ENCODE measurements at regions not wholly inside any gene's neighbourhood (a gene's known extent, or its start where the extent isn't known, plus 50 kb on each side); places are given as distances from the start of the nearest gene placed in this dataset.
A peak's percentile ranks its signal among the peaks of the same experiment; 100 is the strongest.
"Not testable (repeated sequence)": the region's sequence is repeated elsewhere in the genome, so short reads cannot be mapped to it uniquely, and the experiment has no call there.

GRCh38 chr2:90011101-90011443 is 1319.6 kb downstream of the RPIA start:
- not testable (repeated sequence) for H3K4me3 Mint-ChIP-seq; H3K27ac Mint-ChIP-seq (ENCODE audit: unreplicated experiment); DNase-seq (ENCODE audit: low read depth, low spot score); H3K36me3 Mint-ChIP-seq (ENCODE audit: low read depth); H3K9me3 Mint-ChIP-seq; H3K4me1 Mint-ChIP-seq; H3K27me3 Mint-ChIP-seq (ENCODE audit: low read depth)

GRCh38 chr2:90019908-90020307 is 1328.4 kb downstream of the RPIA start:
- H3K27ac Mint-ChIP-seq (ENCODE audit: unreplicated experiment); DNase-seq (ENCODE audit: low read depth, low spot score); H3K9me3 Mint-ChIP-seq; H3K4me1 Mint-ChIP-seq; H3K4me3 Mint-ChIP-seq; H3K27me3 Mint-ChIP-seq (ENCODE audit: low read depth); H3K36me3 Mint-ChIP-seq (ENCODE audit: low read depth): not testable (repeated sequence)

DNA sequence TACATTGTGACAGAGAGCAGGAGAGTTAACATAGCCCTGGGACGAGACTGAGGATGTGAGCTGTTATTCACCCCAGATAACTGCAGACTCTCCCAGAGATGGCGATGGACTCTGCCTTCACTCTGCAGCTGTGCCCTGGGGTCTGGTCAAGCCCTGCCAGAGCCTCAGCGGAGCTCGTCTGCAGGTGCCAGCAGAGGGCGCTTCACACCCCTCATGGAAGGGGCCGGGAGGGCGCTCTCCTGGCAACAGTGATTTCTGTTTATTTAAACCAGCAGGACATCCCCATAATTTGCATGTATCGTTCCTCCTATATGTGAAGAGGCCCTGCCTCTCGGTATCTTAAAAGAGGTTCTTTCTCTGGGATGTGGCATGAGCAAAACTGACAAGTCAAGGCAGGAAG is 1329.8 kb downstream of the RPIA start:
- H3K4me1 Mint-ChIP-seq; DNase-seq (ENCODE audit: low read depth, low spot score); H3K4me3 Mint-ChIP-seq; H3K36me3 Mint-ChIP-seq (ENCODE audit: low read depth); H3K9me3 Mint-ChIP-seq; H3K27ac Mint-ChIP-seq (ENCODE audit: unreplicated experiment); H3K27me3 Mint-ChIP-seq (ENCODE audit: low read depth): not testable (repeated sequence)

DNA sequence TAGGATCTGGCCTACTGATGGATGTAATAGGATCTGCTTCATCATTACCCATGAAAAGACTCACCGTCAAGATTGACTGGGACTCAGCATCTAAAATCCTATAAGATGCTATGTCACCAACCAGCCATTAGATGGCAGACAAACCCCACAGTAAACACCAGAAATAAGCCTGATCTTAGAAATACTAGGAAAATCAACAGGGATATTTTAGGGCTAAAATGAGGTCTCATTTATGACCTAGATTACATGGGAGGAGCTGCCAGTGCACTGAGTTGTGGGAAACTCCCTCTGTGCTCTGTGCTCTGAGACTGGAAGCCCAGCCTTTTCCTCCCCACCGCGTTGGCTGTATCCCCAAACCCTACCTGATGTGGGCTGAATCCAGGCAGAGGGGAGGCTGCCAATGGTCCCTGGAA is 1335.8 kb downstream of the RPIA start:
- H3K9me3 Mint-ChIP-seq; H3K4me1 Mint-ChIP-seq; H3K27ac Mint-ChIP-seq (ENCODE audit: unreplicated experiment); H3K4me3 Mint-ChIP-seq; H3K36me3 Mint-ChIP-seq (ENCODE audit: low read depth); DNase-seq (ENCODE audit: low read depth, low spot score); H3K27me3 Mint-ChIP-seq (ENCODE audit: low read depth): not testable (repeated sequence)
- TF ChIP-seq, protein P1, sequence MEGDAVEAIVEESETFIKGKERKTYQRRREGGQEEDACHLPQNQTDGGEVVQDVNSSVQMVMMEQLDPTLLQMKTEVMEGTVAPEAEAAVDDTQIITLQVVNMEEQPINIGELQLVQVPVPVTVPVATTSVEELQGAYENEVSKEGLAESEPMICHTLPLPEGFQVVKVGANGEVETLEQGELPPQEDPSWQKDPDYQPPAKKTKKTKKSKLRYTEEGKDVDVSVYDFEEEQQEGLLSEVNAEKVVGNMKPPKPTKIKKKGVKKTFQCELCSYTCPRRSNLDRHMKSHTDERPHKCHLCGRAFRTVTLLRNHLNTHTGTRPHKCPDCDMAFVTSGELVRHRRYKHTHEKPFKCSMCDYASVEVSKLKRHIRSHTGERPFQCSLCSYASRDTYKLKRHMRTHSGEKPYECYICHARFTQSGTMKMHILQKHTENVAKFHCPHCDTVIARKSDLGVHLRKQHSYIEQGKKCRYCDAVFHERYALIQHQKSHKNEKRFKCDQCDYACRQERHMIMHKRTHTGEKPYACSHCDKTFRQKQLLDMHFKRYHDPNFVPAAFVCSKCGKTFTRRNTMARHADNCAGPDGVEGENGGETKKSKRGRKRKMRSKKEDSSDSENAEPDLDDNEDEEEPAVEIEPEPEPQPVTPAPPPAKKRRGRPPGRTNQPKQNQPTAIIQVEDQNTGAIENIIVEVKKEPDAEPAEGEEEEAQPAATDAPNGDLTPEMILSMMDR (conservative IDR thresholded peaks at IDR 0.05) = peak; percentile 46

DNA sequence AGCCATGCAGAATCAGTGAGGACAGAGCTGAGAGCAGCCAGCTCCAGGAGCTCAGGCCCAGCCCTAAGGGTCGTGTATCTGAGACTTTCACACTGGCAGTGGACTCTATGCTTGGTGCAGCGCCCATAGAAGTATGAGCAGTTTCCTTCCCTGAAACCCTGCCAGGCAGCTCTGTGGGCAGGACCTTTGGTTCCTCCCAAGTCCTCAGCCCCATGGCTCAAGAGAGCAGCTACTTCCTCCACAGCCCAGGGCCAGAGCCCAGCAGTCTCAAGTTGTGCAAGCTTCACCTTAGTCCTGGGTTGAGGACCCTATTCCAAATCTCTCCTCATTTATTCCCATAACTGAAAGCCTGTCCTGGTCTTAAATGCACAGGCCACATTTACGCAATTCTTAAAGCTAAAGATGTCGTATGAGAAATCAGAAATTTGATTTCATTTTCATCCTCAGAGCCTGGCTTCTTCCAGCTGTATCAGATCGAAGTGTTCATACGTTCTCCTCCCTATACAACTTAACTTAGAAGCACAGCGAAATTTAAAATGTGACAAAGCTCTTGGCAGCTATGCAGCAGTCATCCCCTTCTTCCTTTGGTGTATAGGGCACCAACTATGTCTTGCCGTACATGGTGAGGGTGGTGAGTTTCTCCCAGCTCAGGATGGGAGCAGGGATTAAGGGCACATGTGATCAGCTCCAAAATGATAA is 1337.1 kb downstream of the RPIA start:
- H3K36me3 Mint-ChIP-seq (ENCODE audit: low read depth); H3K27ac Mint-ChIP-seq (ENCODE audit: unreplicated experiment); H3K4me1 Mint-ChIP-seq: not testable (repeated sequence)

GRCh38 chr2:90029080-90029428 is 1337.6 kb downstream of the RPIA start:
- not testable (repeated sequence) for H3K36me3 Mint-ChIP-seq (ENCODE audit: low read depth); H3K4me3 Mint-ChIP-seq; H3K27ac Mint-ChIP-seq (ENCODE audit: unreplicated experiment); H3K27me3 Mint-ChIP-seq (ENCODE audit: low read depth); DNase-seq (ENCODE audit: low read depth, low spot score); H3K9me3 Mint-ChIP-seq; H3K4me1 Mint-ChIP-seq

More for the DNA sequence above, 1337.1 kb downstream of the RPIA start:
- H3K9me3 Mint-ChIP-seq; H3K4me3 Mint-ChIP-seq; H3K27me3 Mint-ChIP-seq (ENCODE audit: low read depth); DNase-seq (ENCODE audit: low read depth, low spot score): not testable (repeated sequence)

DNA sequence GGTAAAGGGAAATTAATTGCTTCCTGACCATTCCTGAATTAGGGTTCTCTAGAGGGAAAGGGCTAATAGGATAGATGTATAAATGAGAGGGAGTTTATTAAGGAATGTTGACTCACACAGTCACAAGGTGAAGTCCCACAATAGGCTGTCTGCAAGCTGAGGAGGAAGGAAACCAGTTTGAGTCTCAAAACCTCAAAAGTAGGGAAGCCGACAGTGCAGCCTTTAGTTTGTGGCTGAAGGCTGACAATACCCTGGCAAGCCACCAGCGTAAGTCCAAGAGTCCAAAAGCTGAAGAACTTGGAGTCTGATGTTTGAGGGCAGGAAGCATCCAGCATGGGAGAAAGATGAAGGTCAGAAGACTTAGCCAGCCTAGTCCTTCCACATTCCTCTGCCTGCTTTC is 1340.8 kb downstream of the RPIA start:
- DNase-seq (ENCODE audit: low read depth, low spot score); H3K4me3 Mint-ChIP-seq; H3K4me1 Mint-ChIP-seq; H3K27ac Mint-ChIP-seq (ENCODE audit: unreplicated experiment); H3K36me3 Mint-ChIP-seq (ENCODE audit: low read depth); H3K9me3 Mint-ChIP-seq; H3K27me3 Mint-ChIP-seq (ENCODE audit: low read depth): not testable (repeated sequence)

DNA sequence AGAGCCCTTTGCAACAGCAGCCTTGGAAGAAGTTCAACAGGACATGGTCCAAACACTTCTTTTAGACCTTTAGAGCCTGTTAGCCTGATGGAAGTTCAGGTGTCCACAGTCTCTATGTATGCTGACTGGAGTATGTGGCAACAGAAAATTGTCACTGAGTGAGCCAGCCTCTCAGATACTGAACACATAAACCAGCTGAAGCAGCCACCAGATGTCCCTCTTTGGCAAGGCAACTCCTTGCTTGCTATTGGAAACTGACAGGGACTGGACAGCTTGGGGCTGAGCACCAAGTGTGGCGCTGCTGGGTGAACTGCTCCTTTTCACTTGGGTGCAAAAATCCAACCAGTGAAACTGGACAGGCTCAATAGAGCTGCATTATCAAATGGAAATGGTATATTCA is 1344.9 kb downstream of the RPIA start:
- H3K4me1 Mint-ChIP-seq; H3K27ac Mint-ChIP-seq (ENCODE audit: unreplicated experiment); H3K4me3 Mint-ChIP-seq; H3K27me3 Mint-ChIP-seq (ENCODE audit: low read depth); H3K36me3 Mint-ChIP-seq (ENCODE audit: low read depth); DNase-seq (ENCODE audit: low read depth, low spot score); H3K9me3 Mint-ChIP-seq: not testable (repeated sequence)

- H3K36me3 Mint-ChIP-seq (ENCODE audit: low read depth); H3K4me3 Mint-ChIP-seq; DNase-seq (ENCODE audit: low read depth, low spot score); H3K27me3 Mint-ChIP-seq (ENCODE audit: low read depth); H3K9me3 Mint-ChIP-seq; H3K4me1 Mint-ChIP-seq; H3K27ac Mint-ChIP-seq (ENCODE audit: unreplicated experiment): not testable (repeated sequence)
These were observed 1347.6 kb downstream of the RPIA start for GRCh38 chr2:90039093-90039492.

GRCh38 chr2:90047776-90048175 is 1356.3 kb downstream of the RPIA start:
- H3K36me3 Mint-ChIP-seq (ENCODE audit: low read depth); H3K4me3 Mint-ChIP-seq; H3K27ac Mint-ChIP-seq (ENCODE audit: unreplicated experiment); H3K9me3 Mint-ChIP-seq; H3K4me1 Mint-ChIP-seq; H3K27me3 Mint-ChIP-seq (ENCODE audit: low read depth); DNase-seq (ENCODE audit: low read depth, low spot score): not testable (repeated sequence)

DNA sequence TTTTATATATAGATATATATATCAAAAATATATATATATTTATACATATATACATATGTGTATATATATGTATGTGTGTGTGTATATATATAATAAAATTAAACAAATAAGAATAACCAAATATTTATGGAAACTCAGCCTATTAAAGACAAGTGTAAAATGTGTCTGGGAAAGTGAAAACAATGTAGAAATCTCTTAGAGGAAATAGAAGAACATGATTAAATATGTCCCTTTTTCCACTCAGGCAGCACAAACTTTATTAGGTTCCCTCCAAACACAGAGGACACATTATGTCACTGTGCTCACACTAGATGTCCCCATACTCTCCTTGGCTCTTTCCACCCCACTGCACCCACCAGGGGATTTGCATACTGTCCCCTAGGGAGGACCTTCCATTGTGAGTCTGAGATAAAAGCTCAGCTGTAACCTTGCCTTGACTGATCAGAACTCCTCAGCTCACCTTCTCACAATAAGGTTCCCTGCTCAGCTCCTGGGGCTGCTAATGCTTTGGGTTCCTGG is 1360.7 kb downstream of the RPIA start:
- not testable (repeated sequence) for H3K4me1 Mint-ChIP-seq; DNase-seq (ENCODE audit: low read depth, low spot score); H3K4me3 Mint-ChIP-seq; H3K9me3 Mint-ChIP-seq; H3K27ac Mint-ChIP-seq (ENCODE audit: unreplicated experiment); H3K27me3 Mint-ChIP-seq (ENCODE audit: low read depth); H3K36me3 Mint-ChIP-seq (ENCODE audit: low read depth)

Data from neural crest cell (in vitro differentiated cells).